ENCODE measurements at regions not wholly inside any gene's neighbourhood (a gene's known extent, or its start where the extent isn't known, plus 50 kb on each side); places are given as distances from the start of the nearest gene placed in this dataset.

DNA sequence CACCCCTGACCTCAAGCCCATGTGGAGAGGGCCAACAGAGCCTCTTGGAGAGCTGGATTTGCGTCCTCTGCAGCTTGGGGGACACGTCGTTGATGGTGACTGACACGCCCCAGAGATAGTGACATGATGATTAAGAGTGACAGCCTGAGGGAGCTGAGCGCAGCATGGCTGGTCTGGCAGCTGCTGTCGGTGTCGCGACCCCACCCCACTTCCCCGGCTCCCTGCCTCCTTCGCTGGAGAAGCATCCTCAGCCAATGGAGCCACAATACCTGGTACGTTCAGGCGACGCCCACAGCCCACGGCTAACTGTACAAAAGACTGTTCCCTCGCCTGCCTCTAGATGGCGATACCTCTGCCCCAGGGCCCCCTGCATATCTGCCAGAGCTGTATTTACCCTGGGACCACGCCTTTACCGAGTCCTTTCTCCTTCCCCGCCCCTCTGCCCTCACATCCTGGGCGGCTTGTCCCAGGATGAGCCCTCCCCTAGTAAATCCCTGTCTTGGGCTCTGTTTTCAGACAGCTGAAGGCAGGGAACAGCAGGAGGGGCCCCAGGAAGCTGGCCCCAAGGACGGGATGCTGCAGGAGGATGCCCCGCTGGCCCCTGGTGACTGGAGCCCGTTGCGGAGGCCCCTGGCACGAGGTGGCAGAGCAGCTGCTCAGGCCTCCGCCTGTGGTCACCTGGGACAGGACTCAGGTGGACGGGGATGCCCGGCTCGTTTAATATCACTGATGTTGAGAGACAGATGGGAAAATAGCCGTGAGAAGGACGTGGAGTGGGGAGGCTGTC lies 90.6 kb downstream of the RPS6KA4 start (continued):
- TF ChIP-seq, protein P1, sequence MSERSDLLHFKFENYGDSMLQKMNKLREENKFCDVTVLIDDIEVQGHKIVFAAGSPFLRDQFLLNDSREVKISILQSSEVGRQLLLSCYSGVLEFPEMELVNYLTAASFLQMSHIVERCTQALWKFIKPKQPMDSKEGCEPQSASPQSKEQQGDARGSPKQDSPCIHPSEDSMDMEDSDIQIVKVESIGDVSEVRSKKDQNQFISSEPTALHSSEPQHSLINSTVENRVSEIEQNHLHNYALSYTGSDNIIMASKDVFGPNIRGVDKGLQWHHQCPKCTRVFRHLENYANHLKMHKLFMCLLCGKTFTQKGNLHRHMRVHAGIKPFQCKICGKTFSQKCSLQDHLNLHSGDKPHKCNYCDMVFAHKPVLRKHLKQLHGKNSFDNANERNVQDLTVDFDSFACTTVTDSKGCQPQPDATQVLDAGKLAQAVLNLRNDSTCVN (CRISPR knock-in tag; IDR thresholded peaks at IDR 0.05), result no peak
- TF ChIP-seq XRCC3 (IDR thresholded peaks at IDR 0.05) (no peak), KDM1A (IDR thresholded peaks at IDR 0.05) (no peak), RBM22 (IDR thresholded peaks at IDR 0.05; ENCODE audit: low read depth, low read length, poor library complexity, severe bottlenecking) (no peak), OTX1 (CRISPR knock-in tag; IDR thresholded peaks at IDR 0.05) (no peak), XRCC5 (IDR thresholded peaks at IDR 0.05; ENCODE audit: low read depth, low read length) (peak; percentile 84; the same call in 1 of the 2 replicates), MBD1 (CRISPR knock-in tag; IDR thresholded peaks at IDR 0.05) (no peak), CBX3 (IDR thresholded peaks at IDR 0.05; ENCODE audit: borderline replicate concordance in 1 of 2, low read length in 2 of 2) (no peak; a peak in 1 of 3 replicates), SIN3B (IDR thresholded peaks at IDR 0.05; ENCODE audit: low read depth) (no peak), POLR2B (IDR thresholded peaks at IDR 0.05; ENCODE audit: low read depth, partially characterized antibody) (no peak), CXXC5 (CRISPR knock-in tag; IDR thresholded peaks at IDR 0.05) (peak; percentile 33; the same call in 1 of the 2 replicates), ZNF830 (CRISPR knock-in tag; IDR thresholded peaks at IDR 0.05) (no peak), ZNF766 (CRISPR knock-in tag; conservative IDR thresholded peaks at IDR 0.05) (no peak), BCLAF1 (IDR thresholded peaks at IDR 0.05; ENCODE audit: borderline replicate concordance in 1 of 2, control insufficient read depth in 1 of 2, low read depth in 2 of 2, low read length in 1 of 2) (no peak), ELK3 (CRISPR knock-in tag; IDR thresholded peaks at IDR 0.05) (no peak), CBFB (CRISPR knock-in tag; IDR thresholded peaks at IDR 0.05) (no peak), ZKSCAN1 (IDR thresholded peaks at IDR 0.05; ENCODE audit: low read depth, low read length) (no peak), NCOA4 (IDR thresholded peaks at IDR 0.05; ENCODE audit: partially characterized antibody) (no peak), BCOR (IDR thresholded peaks at IDR 0.05) (0 out of 2 replicates have a peak, but pooled peaks have one; percentile 16), ZNF431 (CRISPR knock-in tag; IDR thresholded peaks at IDR 0.05) (no peak)

All from K562 (cell line).